Fibroblast of peridontal ligament (primary cell): ENCODE measurements at regions not wholly inside any gene's neighbourhood (a gene's known extent, or its start where the extent isn't known, plus 50 kb on each side); places are given as distances from the start of the nearest gene placed in this dataset.
"Not testable (repeated sequence)": the region's sequence is repeated elsewhere in the genome, so short reads cannot be mapped to it uniquely, and the experiment has no call there.

Experiments
- DNase-seq: peaks from one replicate; pipeline ENCODE4 v3.0.0-alpha.2; 2010; ENCODE audit errors: extremely low read depth

DNA sequence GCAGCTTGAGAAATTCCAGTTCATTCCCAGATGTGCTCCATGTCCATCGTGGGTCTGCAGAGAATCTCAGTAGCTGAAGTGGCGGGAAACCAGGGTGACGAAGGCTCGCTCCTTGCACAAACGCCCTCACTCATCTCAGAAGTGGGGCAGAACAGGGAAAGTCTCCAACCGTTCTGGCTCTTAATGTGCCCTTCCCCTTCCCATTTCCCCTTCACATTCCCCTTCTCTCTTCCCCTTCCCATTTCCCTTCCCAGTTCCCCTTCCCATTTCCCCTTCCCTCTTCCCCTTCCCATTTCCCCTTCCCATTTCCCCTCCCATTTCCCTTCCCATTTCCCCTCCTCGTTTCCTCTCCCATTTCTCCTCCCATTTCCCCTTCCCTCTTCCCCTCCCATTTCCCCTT lies 108.5 kb downstream of the OLFM1 start:
- not testable (repeated sequence) for DNase-seq

- no peak for DNase-seq
Observed at GRCh38 chr9:135196474-135196873, 109.0 kb downstream of the OLFM1 start.

GRCh38 chr9:135198144-135198543 lies 110.7 kb downstream of the OLFM1 start:
- no peak for DNase-seq

DNA sequence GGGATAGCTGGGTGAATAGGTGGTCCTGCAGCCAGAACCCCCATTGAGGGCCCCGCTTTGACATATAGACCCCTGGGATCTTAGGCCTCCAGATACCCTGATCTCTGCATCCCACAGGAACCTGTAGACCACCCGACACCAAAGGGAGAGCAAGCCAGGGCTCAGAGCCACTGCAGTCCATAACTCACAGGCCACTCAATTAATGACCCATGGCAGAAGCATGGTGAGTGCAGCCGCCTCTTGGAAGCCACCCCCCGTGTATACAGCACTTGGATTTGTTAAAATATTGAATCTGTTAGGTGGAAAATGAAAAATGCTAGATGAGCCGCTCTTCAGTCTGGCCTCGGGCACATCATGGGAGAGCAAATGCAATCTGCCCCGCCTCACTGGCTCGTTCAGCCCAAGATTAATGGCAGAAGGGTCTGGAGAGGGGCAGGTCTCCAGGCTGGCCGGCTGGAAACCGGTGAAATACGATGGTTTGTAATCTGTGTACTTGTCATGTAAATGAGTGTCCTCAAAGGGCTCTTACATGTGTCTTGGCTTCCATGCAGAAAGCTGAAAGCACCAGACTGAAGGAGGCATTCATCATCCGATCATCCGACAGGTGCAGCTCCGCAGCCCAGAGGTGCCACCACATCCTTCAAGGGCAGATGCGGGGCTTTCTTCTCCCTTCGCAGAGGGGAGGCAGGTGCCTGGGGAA lies 111.3 kb downstream of the OLFM1 start:
- DNase-seq: no peak

DNA sequence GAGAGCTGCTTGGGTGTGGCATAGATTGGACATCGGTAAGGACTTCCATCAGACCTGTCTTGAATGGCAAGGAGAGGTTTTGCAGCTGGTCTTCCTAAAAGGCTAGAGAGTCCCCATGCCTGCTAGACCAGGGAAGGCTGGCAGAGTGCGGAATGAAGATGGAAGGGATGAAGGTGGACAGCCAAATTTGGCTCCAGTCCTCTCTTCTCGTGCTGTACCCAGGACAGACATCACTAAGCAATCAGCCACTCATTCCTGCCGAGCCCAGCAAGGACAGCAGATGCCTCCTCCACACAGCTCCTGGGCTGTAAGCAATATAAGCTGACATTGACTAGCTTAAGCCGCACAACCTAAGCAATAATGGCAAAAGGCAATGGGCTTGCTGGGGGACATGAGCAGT lies 112.0 kb downstream of the OLFM1 start:
- DNase-seq: no peak

DNA sequence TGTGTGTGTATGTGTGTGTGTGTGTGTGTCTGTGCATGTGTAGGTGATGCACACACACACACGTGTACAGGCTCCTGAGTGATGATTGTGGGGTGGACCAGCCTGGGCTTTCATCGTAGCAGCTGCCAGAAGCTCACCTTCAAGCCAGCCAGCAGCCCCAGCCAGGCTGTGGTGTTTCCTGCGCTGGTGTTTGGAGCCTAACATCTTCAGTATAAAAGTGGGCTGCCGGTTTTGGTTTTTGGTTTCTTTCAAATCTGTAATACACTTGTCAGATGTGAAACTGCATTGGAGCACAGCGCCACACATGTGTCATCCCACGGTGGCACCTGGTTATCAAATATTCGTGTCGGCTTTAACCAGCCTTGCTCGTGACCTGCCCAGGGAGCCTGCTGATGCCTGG lies 114.2 kb downstream of the OLFM1 start:
- DNase-seq: no peak

GRCh38 chr9:135204177-135204576 lies 116.7 kb downstream of the OLFM1 start:
- no peak for DNase-seq

DNA sequence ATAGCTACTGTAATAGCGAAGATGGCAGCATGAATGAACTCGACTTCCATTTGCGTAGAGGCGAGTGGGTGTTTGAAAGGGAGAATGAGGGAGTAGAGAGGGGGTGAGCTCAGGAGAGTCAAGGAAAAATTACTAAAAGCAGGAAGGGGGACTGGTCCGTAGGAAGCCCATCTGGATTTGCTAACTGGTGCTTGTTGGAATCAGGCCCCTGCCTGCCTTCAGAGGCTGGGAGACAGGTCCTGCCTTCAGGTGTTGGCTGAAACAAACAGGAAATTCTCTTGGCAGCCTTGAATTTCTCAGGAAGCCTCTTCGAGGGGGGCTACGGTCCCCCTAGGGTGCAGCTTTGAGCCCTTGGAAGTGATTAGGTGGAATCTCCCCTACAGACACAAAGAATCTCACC lies 121.7 kb downstream of the OLFM1 start:
- DNase-seq: no peak

GRCh38 chr9:135209852-135210251 lies 122.4 kb downstream of the OLFM1 start:
- DNase-seq: no peak

DNA sequence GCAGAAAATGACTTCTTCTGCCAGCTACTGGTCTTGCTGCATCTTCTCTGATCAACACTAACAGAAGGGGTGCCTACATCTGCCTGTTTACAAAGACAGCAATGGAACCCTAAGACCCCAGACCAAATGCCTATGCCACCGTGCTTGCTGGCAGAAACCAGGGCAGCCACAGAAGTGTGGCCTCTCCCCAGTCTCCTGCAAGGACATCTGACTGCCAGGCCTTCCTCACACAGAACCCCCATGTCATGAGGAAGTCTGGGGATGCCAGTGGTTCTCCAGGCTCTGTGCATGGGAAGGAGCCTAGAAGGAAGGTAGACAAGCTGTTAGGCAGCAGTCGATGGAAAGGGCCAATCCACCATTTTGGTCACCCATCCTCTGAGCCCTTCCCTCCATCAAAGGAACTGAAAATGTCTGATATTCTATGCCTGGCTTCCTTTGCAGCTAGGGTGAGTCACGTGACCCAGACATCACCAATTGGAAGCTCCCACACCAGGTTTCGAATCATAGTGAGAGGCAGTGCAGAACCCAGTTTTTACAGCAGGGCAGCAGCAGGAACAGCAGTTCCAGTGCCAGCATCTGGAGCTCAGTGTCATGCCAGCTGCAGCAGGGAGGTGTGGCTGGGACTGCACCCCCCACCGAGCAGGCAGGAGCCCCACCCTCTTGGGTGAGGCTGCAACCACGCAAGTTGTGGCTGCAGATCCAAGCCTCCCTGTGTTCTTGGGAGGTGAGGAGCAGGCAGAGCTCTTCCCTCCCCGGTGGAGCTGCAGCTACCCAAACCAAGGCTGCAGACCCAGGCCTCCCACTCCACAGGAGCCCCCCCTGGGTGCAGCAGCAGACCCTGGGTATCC lies 123.4 kb downstream of the OLFM1 start:
- no peak for DNase-seq

- no peak for DNase-seq
Observed at GRCh38 chr9:135211524-135211890, 124.0 kb downstream of the OLFM1 start.

GRCh38 chr9:135212961-135213360 lies 125.5 kb downstream of the OLFM1 start:
- DNase-seq: no peak

- no peak for DNase-seq
Observed at GRCh38 chr9:135213566-135213965, 126.1 kb downstream of the OLFM1 start.

DNA sequence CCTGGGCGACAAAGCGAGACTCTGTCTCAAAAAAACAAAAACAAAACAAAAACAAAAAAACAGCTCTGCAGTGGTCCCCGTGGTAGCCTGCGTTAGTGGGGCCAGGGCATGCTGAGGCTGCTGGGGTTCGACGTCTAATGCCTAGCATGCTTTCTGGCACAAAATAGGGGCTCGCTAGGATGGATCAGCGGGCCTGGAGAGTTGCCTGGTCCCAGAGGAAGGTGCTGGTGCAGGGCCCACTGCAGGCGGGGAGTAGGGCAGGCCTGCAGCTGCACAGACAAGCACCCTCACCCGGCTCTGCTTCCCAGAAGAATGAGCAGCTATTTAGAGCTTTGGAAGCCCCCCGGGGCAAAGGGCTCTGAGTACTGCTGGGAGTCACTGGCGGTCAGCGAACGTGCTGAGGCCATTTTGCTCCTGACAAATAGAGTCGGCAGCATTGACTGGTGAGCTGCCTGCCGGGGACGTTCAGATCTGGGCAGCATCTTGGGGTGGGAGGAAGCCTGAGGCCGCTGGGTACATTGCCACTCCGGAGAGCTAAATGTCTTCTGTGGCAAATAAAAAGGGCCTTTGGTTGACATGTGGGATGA lies 126.7 kb downstream of the OLFM1 start:
- DNase-seq: no peak

DNA sequence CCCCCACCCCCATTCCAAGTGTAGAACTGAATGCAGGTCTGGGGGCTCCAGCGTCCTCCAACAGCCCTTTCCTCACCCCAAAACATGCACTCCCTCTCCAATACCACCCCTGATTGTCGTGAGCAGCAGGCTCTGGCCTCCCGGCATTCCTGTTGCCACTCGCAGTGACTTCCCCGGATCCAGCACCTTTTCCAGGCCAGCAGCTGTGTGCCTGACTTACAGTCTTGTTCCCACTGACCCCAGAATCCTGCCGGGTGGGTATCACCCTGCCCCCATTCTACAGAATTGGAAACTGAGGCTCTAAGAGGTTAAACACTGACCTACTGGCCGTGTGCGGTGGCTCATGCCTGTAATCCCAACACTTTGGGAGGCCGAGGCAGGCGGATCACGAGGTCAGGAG lies 127.2 kb downstream of the OLFM1 start:
- no peak for DNase-seq

- no peak for DNase-seq
Observed at GRCh38 chr9:135215571-135216161, 128.2 kb downstream of the OLFM1 start.

GRCh38 chr9:135216236-135216635 lies 128.8 kb downstream of the OLFM1 start:
- no peak for DNase-seq

GRCh38 chr9:135216791-135217441 lies 129.4 kb downstream of the OLFM1 start:
- no peak for DNase-seq

GRCh38 chr9:135217836-135218235 lies 130.4 kb downstream of the OLFM1 start:
- DNase-seq: no peak

- no peak for DNase-seq
Observed at GRCh38 chr9:135218331-135219225, 131.1 kb downstream of the OLFM1 start.
